HepG2 (cell line): ENCODE measurements at regions not wholly inside any gene's neighbourhood (a gene's known extent, or its start where the extent isn't known, plus 50 kb on each side); places are given as distances from the start of the nearest gene placed in this dataset.

Source experiments
- ATAC-seq: fragments of 200-7000 bp; cut with Tn5 transposase; 3 replicates; pipeline ENCODE4 v1.9.1; 2020; ENCODE audit warnings: mild to moderate bottlenecking, moderate library complexity
- BruUV-seq: library from RNA; stranded (reverse); fragments of 400-500 nt; replicated peaks from 2 replicates; lab custom pipeline; 2021; lab: Mats Ljungman, UMichigan
- CTCF ChIA-PET: fragments of 300-600 bp; formaldehyde crosslinking; extraction: SDS; loops from one replicate; lab custom pipeline; 2021; ENCODE audit warnings: low total read pairs, inconsistent platforms, low intra/inter-chr PET ratio; lab: Yijun Ruan, JAX
- POLR2A ChIA-PET: fragments of 350-600 bp; sonication (Branson Sonifier 250); formaldehyde crosslinking; loops from one replicate; lab custom pipeline; 2020; ENCODE audit warnings: antibody characterized with exemption, inconsistent platforms; lab: Yijun Ruan, JAX
- DNase-seq: peaks from one replicate; pipeline ENCODE4 v3.0.0-alpha.2; 2015; ENCODE audit warnings: low spot score
- FAIRE-seq: peaks from 3 replicates; lab custom pipeline; 2011; peaks lifted over from hg19 to GRCh38; lab: Jason Lieb, UNC
- H2AFZ ChIP-seq: one replicate; pipeline ENCODE4 v1.6.1; 2011; ENCODE audit warnings: low read length, inconsistent platforms
- H3K27ac ChIP-seq: fragments of 300-600 bp; 3 replicates; pipeline ENCODE4 v1.8.0; 2011; ENCODE audit warnings: mixed run types, mild to moderate bottlenecking, mixed read lengths, low read length, inconsistent platforms; ENCODE audit not compliant: insufficient read depth; ENCODE audit errors: extremely low read length
- H3K27me3 ChIP-seq, 2 experiments: fragments of 200-600 bp in 1 of 2; 2 replicates in 1 of 2; 3 replicates in 1 of 2; pipeline versions ENCODE4 v1.6.0 to v1.8.0; 2011; ENCODE audit warnings: low read length in 2 of 2, mild to moderate bottlenecking in 2 of 2, moderate library complexity in 2 of 2, inconsistent platforms in 1 of 2; ENCODE audit not compliant: insufficient read depth in 2 of 2, control insufficient read depth in 1 of 2
- H3K36me3 ChIP-seq, 2 experiments: fragments of 200-600 bp in 1 of 2; replicated peaks in 1 of 2; 2 replicates in 1 of 2; 3 replicates in 1 of 2; pipeline versions ENCODE4 v1.5.1 to v1.8.0; 2011; ENCODE audit warnings: low read length in 2 of 2, inconsistent platforms in 1 of 2; ENCODE audit not compliant: insufficient read depth in 2 of 2, control insufficient read depth in 1 of 2
- H3K4me1 ChIP-seq: 2 replicates; pipeline ENCODE4 v1.5.1; 2012; ENCODE audit warnings: low read length, inconsistent platforms; ENCODE audit not compliant: insufficient read depth
- H3K4me2 ChIP-seq: 2 replicates; pipeline ENCODE4 v1.6.0; 2011; ENCODE audit warnings: low read depth, low read length, inconsistent platforms
- H3K4me3 ChIP-seq, 3 experiments: fragments of 200-600 bp in 1 of 3; sonication (generic), shearing (Covaris generic) in 1 of 3; replicated peaks in 1 of 3; 2 replicates each; pipeline ENCODE4 v1.5.1; 2011 to 2016; ENCODE audit warnings: low read length in 3 of 3, inconsistent platforms in 2 of 3, low read depth in 2 of 3, mild to moderate bottlenecking in 2 of 3, control low read depth in 1 of 3, mixed read lengths in 1 of 3; ENCODE audit not compliant: insufficient read depth in 1 of 3
- H3K79me2 ChIP-seq: one replicate; pipeline ENCODE4 v1.6.1; 2011; ENCODE audit warnings: low read length, inconsistent platforms; ENCODE audit not compliant: insufficient read depth
- H3K9ac ChIP-seq: 2 replicates; pipeline ENCODE4 v1.6.0; 2011; ENCODE audit warnings: mild to moderate bottlenecking, low read depth, low read length, inconsistent platforms; ENCODE audit not compliant: insufficient read depth
- H3K9me3 ChIP-seq: 2 replicates; pipeline ENCODE4 v1.5.1; 2012; ENCODE audit warnings: mild to moderate bottlenecking, low read length
- H4K20me1 ChIP-seq: 2 replicates; pipeline ENCODE4 v1.6.0; 2011; ENCODE audit warnings: inconsistent platforms, mild to moderate bottlenecking, low read length, moderate library complexity; ENCODE audit not compliant: insufficient read depth
- CEBPG ChIP-seq: IDR thresholded peaks from 2 replicates; pipeline ENCODE4 v1.6.1; 2016
- DNMT1 ChIP-seq: sonication (generic); formaldehyde crosslinking; IDR thresholded peaks from 2 replicates; pipeline ENCODE4 v1.5.1; 2020; ENCODE audit warnings: mild to moderate bottlenecking, missing genetic modification reagents
- FOSL1 ChIP-seq: sonication (generic); formaldehyde crosslinking; IDR thresholded peaks from 2 replicates; pipeline ENCODE4 v1.9.0; 2021; ENCODE audit warnings: missing genetic modification reagents, borderline replicate concordance
- HNF4G ChIP-seq, 2 experiments: sonication (generic) in 1 of 2; formaldehyde crosslinking in 1 of 2; IDR thresholded peaks; 2 replicates each; pipeline versions ENCODE4 v1.4.0 to v1.6.1; 2011 to 2020; ENCODE audit warnings: borderline replicate concordance in 2 of 2, low read depth in 2 of 2, mild to moderate bottlenecking in 2 of 2, low read length in 1 of 2, missing genetic modification reagents in 1 of 2, moderate library complexity in 1 of 2
- IKZF4 ChIP-seq: sonication (generic); formaldehyde crosslinking; IDR thresholded peaks from 2 replicates; pipeline ENCODE4 v1.5.1; 2020; ENCODE audit warnings: borderline replicate concordance, mild to moderate bottlenecking, low read depth, missing genetic modification reagents; ENCODE audit errors: not compliant biosample characterization
- KAT8 ChIP-seq: IDR thresholded peaks from 2 replicates; pipeline ENCODE4 v1.6.1; 2016; ENCODE audit warnings: missing genetic modification reagents, missing compliant biosample characterization
- NCOA5 ChIP-seq: sonication (generic); formaldehyde crosslinking; IDR thresholded peaks from 2 replicates; pipeline ENCODE4 v1.4.0; 2020; ENCODE audit warnings: missing genetic modification reagents
- NFE2 ChIP-seq: sonication (generic); formaldehyde crosslinking; IDR thresholded peaks from 2 replicates; pipeline ENCODE4 v1.4.0; 2020; ENCODE audit warnings: missing genetic modification reagents
- NFIB ChIP-seq: sonication (generic); formaldehyde crosslinking; IDR thresholded peaks from 2 replicates; pipeline ENCODE4 v1.9.0; 2021; ENCODE audit warnings: missing genetic modification reagents, mild to moderate bottlenecking, borderline replicate concordance
- PCBP2 ChIP-seq: fragments of 200-400 bp; formaldehyde crosslinking; optimal IDR thresholded peaks from 2 replicates; pipeline ENCODE3; 2018; ENCODE audit warnings: low read length, low read depth; ENCODE audit not compliant: poor library complexity, severe bottlenecking
- TFDP2 ChIP-seq: sonication (generic); formaldehyde crosslinking; IDR thresholded peaks from 2 replicates; pipeline ENCODE4 v1.4.0; 2020; ENCODE audit warnings: missing genetic modification reagents
- ZBTB14 ChIP-seq: sonication (generic); formaldehyde crosslinking; IDR thresholded peaks from 2 replicates; pipeline ENCODE4 v1.4.0; 2020; ENCODE audit warnings: missing genetic modification reagents
- ZBTB34 ChIP-seq: sonication (generic); formaldehyde crosslinking; IDR thresholded peaks from 2 replicates; pipeline ENCODE4 v1.8.0; 2022; ENCODE audit warnings: mild to moderate bottlenecking, missing genetic modification reagents
- ZBTB37 ChIP-seq: sonication (generic); formaldehyde crosslinking; IDR thresholded peaks from 2 replicates; pipeline ENCODE4 v1.4.0; 2020; ENCODE audit warnings: mild to moderate bottlenecking, missing genetic modification reagents
- ZNF253 ChIP-seq: sonication (generic); formaldehyde crosslinking; IDR thresholded peaks from 2 replicates; pipeline ENCODE4 v1.8.0; 2022; ENCODE audit warnings: mild to moderate bottlenecking, missing genetic modification reagents, borderline replicate concordance
- ZNF790 ChIP-seq: sonication (generic); formaldehyde crosslinking; IDR thresholded peaks from 2 replicates; pipeline ENCODE4 v1.8.0; 2022; ENCODE audit warnings: missing genetic modification reagents, mild to moderate bottlenecking, borderline replicate concordance
- ZSCAN31 ChIP-seq: sonication (generic); formaldehyde crosslinking; IDR thresholded peaks from 2 replicates; pipeline ENCODE4 v1.5.0; 2020; ENCODE audit warnings: low read depth, mild to moderate bottlenecking, missing genetic modification reagents
- WGBS: methylation state at CpG from one replicate; pipeline ENCODE4 v1.1.6; 2017; ENCODE audit warnings: low lambda C conversion rate; 5-methylcytosine and 5-hydroxymethylcytosine counted together
- in situ Hi-C: cut with HindIII; loops from 2 replicates; pipeline ENCODE4 v1.10.0; 2017; ENCODE audit warnings: low pct_unique_long_range_greater_than_20kb; ENCODE audit not compliant: extremely low pct_ligation_motif_present
- intact Hi-C: fragments of 100-400 bp; cut with micrococcal nuclease; formaldehyde crosslinking; loops from one replicate; pipeline ENCODE4 v1.10.0; 2022; ENCODE audit not compliant: unreplicated experiment

- TF ChIP-seq ZSCAN31 (CRISPR knock-in tag) = no peak
- no peak for TF ChIP-seq NFE2 (CRISPR knock-in tag)
- TF ChIP-seq ZBTB34 (CRISPR knock-in tag) = no peak
- TF ChIP-seq PCBP2 = no peak
- no peak for TF ChIP-seq IKZF4 (CRISPR knock-in tag)
- no peak for TF ChIP-seq KAT8
- TF ChIP-seq FOSL1 = no peak
Measured at GRCh38 chr9:118962426-118962825, 406.8 kb downstream of the BRINP1 start (continued).

GRCh38 chr9:118963674-118964073, 405.6 kb downstream of the BRINP1 start:
- Histone ChIP-seq H3K9me3 (peaks cover 91% of the 10 kb centered on the region), H2AFZ (no peak overlapping the region), H3K27ac (no peak overlapping the region), H3K4me1 (no peaks in the 10 kb centered on the region), H3K4me3 (no peak overlapping the region), H3K27me3 (no peaks in the 10 kb centered on the region), H3K79me2 (no peaks in the 10 kb centered on the region), H3K36me3 (no peaks in the 10 kb centered on the region), H3K4me2 (no peak overlapping the region), H4K20me1 (no peaks in the 10 kb centered on the region), H3K9ac (no peak overlapping the region)
- ChIA-PET CTCF (no interaction called here), POLR2A (no interaction called here)
- in situ Hi-C loops = no loop called here
- no TSS peak for BruUV-seq
- ATAC-seq = no peak
- intact Hi-C loops = no loop called here
- no peak for FAIRE-seq
- WGBS = 26% methylated on average over 2 of the region's 2 CpGs
- DNase-seq = no peak
- TF ChIP-seq ZBTB34 (CRISPR knock-in tag) (no peak), TFDP2 (no peak), NCOA5 (CRISPR knock-in tag) (no peak), NFIB (CRISPR knock-in tag) (no peak), DNMT1 (CRISPR knock-in tag) (no peak), ZNF253 (CRISPR knock-in tag) (no peak), ZNF790 (no peak), HNF4G (IDR thresholded peaks at IDR 0.05; ENCODE audit: borderline replicate concordance, low read depth, low read length) (no peak), HNF4G (CRISPR knock-in tag; IDR thresholded peaks at IDR 0.05; ENCODE audit: borderline replicate concordance, low read depth) (no peak), ZBTB14 (CRISPR knock-in tag) (no peak), ZBTB37 (CRISPR knock-in tag) (no peak), CEBPG (no peak)
